ENCODE measurements at regions not wholly inside any gene's neighbourhood (a gene's known extent, or its start where the extent isn't known, plus 50 kb on each side); places are given as distances from the start of the nearest gene placed in this dataset.

DNA sequence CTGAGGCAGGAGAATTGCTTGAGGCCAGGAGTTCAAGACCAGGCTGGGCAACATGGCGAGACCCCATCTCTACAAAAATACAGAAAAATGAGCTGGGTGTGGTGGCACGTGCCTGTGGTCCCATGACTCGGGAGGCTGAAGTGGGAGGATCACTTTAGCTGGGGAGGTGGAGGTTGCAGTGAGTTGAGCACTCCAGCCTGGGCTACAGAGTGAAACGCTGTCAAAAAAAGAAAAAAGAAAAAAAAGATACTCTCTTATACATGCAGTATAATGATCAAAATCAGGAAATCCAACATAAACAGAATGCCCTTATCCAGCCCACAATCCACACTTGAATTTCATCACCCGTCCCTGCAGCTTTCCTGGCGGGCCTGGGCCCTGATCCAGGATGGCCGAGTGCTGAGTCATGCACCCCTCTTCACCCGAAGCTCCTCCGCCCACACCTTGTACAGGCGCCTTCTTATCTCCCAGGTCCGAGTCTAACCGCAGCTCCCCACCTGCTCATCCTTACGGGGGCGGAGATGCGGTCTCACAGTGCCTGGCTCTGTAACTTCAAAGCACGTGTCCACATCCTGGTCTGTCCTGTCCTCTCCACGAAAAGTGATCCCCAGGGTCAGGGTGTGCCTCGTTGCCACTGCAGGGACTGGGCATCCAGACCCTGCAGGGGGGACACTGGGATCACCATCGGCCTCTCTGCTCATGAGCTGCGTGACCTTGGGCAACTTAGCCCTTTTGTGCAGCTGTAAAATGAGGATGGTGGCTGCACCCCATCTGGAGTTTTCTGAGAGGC lies 120.2 kb upstream of the SLC45A1 start:
- TF ChIP-seq ZC3H10 (CRISPR knock-in tag; IDR thresholded peaks at IDR 0.05) (no peak), ZNF8 (CRISPR knock-in tag; IDR thresholded peaks at IDR 0.05) (no peak), OSR1 (CRISPR knock-in tag; IDR thresholded peaks at IDR 0.05) (no peak), ZNF70 (CRISPR knock-in tag; IDR thresholded peaks at IDR 0.05) (no peak), ESRRG (CRISPR knock-in tag; IDR thresholded peaks at IDR 0.05) (no peak), BACH2 (CRISPR knock-in tag; IDR thresholded peaks at IDR 0.05; ENCODE audit: borderline replicate concordance) (no peak), ISL1 (CRISPR knock-in tag; IDR thresholded peaks at IDR 0.05) (peak; percentile 44; the same call in 1 of the 2 replicates), ARNTL (CRISPR knock-in tag; IDR thresholded peaks at IDR 0.05; ENCODE audit: borderline replicate concordance, low read depth) (no peak), ZFP3 (CRISPR knock-in tag; IDR thresholded peaks at IDR 0.05) (no peak; the same call in 1 of the 2 replicates), PPARA (CRISPR knock-in tag; IDR thresholded peaks at IDR 0.05; ENCODE audit: borderline replicate concordance) (no peak), SNAI2 (CRISPR knock-in tag; IDR thresholded peaks at IDR 0.05) (no peak), GLIS3 (CRISPR knock-in tag; IDR thresholded peaks at IDR 0.05) (no peak), TCF4 (CRISPR knock-in tag; IDR thresholded peaks at IDR 0.05; ENCODE audit: borderline replicate concordance) (no peak)
- TF ChIP-seq, protein P1, sequence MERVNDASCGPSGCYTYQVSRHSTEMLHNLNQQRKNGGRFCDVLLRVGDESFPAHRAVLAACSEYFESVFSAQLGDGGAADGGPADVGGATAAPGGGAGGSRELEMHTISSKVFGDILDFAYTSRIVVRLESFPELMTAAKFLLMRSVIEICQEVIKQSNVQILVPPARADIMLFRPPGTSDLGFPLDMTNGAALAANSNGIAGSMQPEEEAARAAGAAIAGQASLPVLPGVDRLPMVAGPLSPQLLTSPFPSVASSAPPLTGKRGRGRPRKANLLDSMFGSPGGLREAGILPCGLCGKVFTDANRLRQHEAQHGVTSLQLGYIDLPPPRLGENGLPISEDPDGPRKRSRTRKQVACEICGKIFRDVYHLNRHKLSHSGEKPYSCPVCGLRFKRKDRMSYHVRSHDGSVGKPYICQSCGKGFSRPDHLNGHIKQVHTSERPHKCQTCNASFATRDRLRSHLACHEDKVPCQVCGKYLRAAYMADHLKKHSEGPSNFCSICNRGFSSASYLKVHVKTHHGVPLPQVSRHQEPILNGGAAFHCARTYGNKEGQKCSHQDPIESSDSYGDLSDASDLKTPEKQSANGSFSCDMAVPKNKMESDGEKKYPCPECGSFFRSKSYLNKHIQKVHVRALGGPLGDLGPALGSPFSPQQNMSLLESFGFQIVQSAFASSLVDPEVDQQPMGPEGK (CRISPR knock-in tag; IDR thresholded peaks at IDR 0.05; ENCODE audit: borderline replicate concordance): 0 out of 2 replicates have a peak, but pooled peaks have one; percentile 26

DNA sequence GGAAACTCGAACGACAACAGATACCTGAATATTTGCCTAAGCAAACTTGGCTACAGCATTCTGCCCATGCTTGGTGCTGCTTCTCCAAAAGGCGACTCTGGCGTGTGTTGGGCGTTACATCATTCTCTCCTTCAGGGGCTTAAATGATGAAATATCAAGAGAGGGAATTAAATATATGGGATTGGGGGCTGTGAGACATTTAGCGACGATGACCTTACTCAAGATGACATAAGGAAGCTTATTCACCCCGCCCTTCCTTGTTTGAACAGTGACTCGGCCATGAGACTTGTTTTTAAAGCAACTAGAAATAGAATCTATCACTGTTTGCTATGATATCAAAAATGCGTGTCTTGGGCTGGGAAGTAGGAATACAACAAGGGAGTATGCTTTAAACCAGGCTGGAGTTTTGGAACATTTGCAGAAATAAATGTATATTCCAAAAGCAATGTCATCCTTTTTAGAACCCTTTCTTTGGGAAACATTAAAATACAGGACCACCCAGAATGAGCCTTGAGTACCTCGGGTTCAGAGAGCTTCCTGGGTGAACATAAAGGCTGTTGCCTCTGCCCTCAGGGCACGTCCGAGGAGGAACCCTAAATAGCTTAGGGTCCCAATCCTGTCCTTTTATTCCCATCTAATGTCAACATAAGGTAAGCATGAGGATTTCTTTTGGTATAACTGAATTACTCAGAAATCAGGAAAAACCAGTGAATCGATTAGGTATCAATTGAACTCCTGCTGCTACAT lies 123.3 kb upstream of the SLC45A1 start:
- no peak for ATAC-seq
- TF ChIP-seq BACH2 (CRISPR knock-in tag; IDR thresholded peaks at IDR 0.05; ENCODE audit: borderline replicate concordance) (no peak), ZFP3 (CRISPR knock-in tag; IDR thresholded peaks at IDR 0.05) (no peak), ZNF8 (CRISPR knock-in tag; IDR thresholded peaks at IDR 0.05) (no peak), TCF4 (CRISPR knock-in tag; IDR thresholded peaks at IDR 0.05; ENCODE audit: borderline replicate concordance) (no peak), ISL1 (CRISPR knock-in tag; IDR thresholded peaks at IDR 0.05) (no peak), ZC3H10 (CRISPR knock-in tag; IDR thresholded peaks at IDR 0.05) (no peak), OSR1 (CRISPR knock-in tag; IDR thresholded peaks at IDR 0.05) (no peak), RARB (CRISPR knock-in tag; IDR thresholded peaks at IDR 0.05) (no peak), CSDC2 (CRISPR knock-in tag; IDR thresholded peaks at IDR 0.05) (no peak), PPARA (CRISPR knock-in tag; IDR thresholded peaks at IDR 0.05; ENCODE audit: borderline replicate concordance) (no peak)
- TF ChIP-seq, protein P2, sequence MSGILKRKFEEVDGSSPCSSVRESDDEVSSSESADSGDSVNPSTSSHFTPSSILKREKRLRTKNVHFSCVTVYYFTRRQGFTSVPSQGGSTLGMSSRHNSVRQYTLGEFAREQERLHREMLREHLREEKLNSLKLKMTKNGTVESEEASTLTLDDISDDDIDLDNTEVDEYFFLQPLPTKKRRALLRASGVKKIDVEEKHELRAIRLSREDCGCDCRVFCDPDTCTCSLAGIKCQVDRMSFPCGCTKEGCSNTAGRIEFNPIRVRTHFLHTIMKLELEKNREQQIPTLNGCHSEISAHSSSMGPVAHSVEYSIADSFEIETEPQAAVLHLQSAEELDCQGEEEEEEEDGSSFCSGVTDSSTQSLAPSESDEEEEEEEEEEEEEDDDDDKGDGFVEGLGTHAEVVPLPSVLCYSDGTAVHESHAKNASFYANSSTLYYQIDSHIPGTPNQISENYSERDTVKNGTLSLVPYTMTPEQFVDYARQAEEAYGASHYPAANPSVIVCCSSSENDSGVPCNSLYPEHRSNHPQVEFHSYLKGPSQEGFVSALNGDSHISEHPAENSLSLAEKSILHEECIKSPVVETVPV (CRISPR knock-in tag; IDR thresholded peaks at IDR 0.05): no peak
- TF ChIP-seq, protein P3, sequence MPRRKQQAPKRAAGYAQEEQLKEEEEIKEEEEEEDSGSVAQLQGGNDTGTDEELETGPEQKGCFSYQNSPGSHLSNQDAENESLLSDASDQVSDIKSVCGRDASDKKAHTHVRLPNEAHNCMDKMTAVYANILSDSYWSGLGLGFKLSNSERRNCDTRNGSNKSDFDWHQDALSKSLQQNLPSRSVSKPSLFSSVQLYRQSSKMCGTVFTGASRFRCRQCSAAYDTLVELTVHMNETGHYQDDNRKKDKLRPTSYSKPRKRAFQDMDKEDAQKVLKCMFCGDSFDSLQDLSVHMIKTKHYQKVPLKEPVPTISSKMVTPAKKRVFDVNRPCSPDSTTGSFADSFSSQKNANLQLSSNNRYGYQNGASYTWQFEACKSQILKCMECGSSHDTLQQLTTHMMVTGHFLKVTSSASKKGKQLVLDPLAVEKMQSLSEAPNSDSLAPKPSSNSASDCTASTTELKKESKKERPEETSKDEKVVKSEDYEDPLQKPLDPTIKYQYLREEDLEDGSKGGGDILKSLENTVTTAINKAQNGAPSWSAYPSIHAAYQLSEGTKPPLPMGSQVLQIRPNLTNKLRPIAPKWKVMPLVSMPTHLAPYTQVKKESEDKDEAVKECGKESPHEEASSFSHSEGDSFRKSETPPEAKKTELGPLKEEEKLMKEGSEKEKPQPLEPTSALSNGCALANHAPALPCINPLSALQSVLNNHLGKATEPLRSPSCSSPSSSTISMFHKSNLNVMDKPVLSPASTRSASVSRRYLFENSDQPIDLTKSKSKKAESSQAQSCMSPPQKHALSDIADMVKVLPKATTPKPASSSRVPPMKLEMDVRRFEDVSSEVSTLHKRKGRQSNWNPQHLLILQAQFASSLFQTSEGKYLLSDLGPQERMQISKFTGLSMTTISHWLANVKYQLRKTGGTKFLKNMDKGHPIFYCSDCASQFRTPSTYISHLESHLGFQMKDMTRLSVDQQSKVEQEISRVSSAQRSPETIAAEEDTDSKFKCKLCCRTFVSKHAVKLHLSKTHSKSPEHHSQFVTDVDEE (CRISPR knock-in tag; IDR thresholded peaks at IDR 0.05): no peak
- TF ChIP-seq, protein P1 (CRISPR knock-in tag; IDR thresholded peaks at IDR 0.05; ENCODE audit: borderline replicate concordance): no peak

More for the DNA sequence above, 120.2 kb upstream of the SLC45A1 start:
- ATAC-seq: peak; percentile 83

DNA sequence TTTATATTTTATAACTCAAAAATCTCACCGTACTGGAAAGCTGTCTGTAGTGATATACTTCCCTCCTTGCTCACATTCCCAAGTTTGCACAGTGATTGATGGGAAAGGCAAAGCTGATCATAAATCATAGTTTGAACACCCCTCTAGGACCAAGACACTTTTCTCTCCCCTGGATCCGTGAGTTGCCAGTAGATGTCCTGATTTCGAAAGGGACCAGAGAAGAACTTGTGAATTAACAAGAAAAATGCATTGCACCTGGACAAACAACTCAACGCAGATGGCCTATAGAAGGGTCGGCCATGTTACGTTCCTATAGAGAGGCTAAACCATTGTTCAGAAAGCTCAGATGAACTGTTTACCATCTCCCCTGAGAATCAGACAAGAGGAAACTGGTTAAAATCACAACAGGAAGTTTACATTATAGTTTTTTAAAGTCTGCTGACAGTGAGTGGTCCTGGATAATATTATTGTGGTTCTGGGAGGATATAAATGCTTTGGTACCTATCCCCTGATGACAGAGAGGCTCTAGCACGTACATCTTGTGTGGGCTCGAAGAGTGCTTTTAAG lies 124.0 kb upstream of the SLC45A1 start:
- no peak for ATAC-seq
- TF ChIP-seq, protein P4, sequence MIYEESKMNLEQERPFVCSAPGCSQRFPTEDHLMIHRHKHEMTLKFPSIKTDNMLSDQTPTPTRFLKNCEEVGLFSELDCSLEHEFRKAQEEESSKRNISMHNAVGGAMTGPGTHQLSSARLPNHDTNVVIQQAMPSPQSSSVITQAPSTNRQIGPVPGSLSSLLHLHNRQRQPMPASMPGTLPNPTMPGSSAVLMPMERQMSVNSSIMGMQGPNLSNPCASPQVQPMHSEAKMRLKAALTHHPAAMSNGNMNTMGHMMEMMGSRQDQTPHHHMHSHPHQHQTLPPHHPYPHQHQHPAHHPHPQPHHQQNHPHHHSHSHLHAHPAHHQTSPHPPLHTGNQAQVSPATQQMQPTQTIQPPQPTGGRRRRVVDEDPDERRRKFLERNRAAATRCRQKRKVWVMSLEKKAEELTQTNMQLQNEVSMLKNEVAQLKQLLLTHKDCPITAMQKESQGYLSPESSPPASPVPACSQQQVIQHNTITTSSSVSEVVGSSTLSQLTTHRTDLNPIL (CRISPR knock-in tag; IDR thresholded peaks at IDR 0.05; ENCODE audit: low read depth): no peak
- TF ChIP-seq ZC3H10 (CRISPR knock-in tag; IDR thresholded peaks at IDR 0.05): no peak
- TF ChIP-seq GLIS3 (CRISPR knock-in tag; IDR thresholded peaks at IDR 0.05): no peak
- TF ChIP-seq SNAI2 (CRISPR knock-in tag; IDR thresholded peaks at IDR 0.05): no peak
- TF ChIP-seq ZNF70 (CRISPR knock-in tag; IDR thresholded peaks at IDR 0.05): no peak
- TF ChIP-seq, protein P1 (CRISPR knock-in tag; IDR thresholded peaks at IDR 0.05; ENCODE audit: borderline replicate concordance): no peak
- no peak for TF ChIP-seq ZFP30 (CRISPR knock-in tag; IDR thresholded peaks at IDR 0.05)
- no peak for TF ChIP-seq TOX (CRISPR knock-in tag; IDR thresholded peaks at IDR 0.05; ENCODE audit: borderline replicate concordance)
- no peak for TF ChIP-seq ARNTL (CRISPR knock-in tag; IDR thresholded peaks at IDR 0.05; ENCODE audit: borderline replicate concordance, low read depth)
- no peak for TF ChIP-seq ESRRG (CRISPR knock-in tag; IDR thresholded peaks at IDR 0.05)
- TF ChIP-seq ZNF565 (CRISPR knock-in tag; conservative IDR thresholded peaks at IDR 0.05; ENCODE audit: low read depth): no peak

Measured in SK-N-SH treated with all-trans-retinoic acid at 6 μM for 48 hours (cell line).